ENCODE measurements at regions not wholly inside any gene's neighbourhood (a gene's known extent, or its start where the extent isn't known, plus 50 kb on each side); places are given as distances from the start of the nearest gene placed in this dataset.

DNA sequence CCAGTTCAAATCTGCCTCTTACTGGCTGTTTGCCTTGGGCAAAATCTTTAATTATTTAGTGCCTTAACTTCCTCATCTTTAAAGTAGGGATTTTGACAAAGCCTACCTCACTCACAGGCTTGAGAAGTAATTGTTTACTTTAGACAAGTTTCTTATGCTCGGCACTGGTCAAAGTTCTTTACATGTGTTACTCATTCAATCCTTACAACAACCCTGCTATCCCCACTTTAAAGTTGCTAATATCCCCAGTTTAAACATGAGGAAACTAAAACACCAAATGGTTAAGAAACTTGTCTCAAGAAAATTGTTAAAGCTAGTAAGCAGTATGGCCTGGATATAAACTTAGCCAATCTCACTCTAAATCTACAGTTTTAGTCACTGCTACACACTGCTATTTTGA, 204.0 kb upstream of the AVPR1A start:
- TF ChIP-seq HIC2 (CRISPR knock-in tag; IDR thresholded peaks at IDR 0.05; ENCODE audit: low read depth) = no peak
- TF ChIP-seq NFIC (IDR thresholded peaks at IDR 0.05; ENCODE audit: low read length) = no peak
- no peak for TF ChIP-seq CAMTA2 (CRISPR knock-in tag; IDR thresholded peaks at IDR 0.05; ENCODE audit: borderline replicate concordance)

Data from HepG2 (cell line).